T-helper 2 cell treated with Interferon-gamma antibody and Interleukin-4, amounts not matched to agents 5 μg/mL and 100 μg/mL, for 36 hours (primary cell): ENCODE measurements at regions not wholly inside any gene's neighbourhood (a gene's known extent, or its start where the extent isn't known, plus 50 kb on each side); places are given as distances from the start of the nearest gene placed in this dataset.

Source experiments
- DNase-seq: peaks from one replicate; pipeline ENCODE4 v3.0.0; 2021; ENCODE audit warnings: low spot score
- H3K27ac Mint-ChIP-seq: one replicate; pipeline ENCODE4 v1.8.0; 2021; ENCODE audit warnings: mild to moderate bottlenecking, mixed read lengths
- H3K27me3 Mint-ChIP-seq: one replicate; pipeline ENCODE4 v1.8.0; 2021; ENCODE audit warnings: low read depth, mixed read lengths
- H3K36me3 Mint-ChIP-seq: one replicate; pipeline ENCODE4 v1.8.0; 2021; ENCODE audit warnings: low read depth, mixed read lengths
- H3K4me1 Mint-ChIP-seq: one replicate; pipeline ENCODE4 v1.8.0; 2021; ENCODE audit warnings: low read depth, mixed read lengths
- H3K4me3 Mint-ChIP-seq: one replicate; pipeline ENCODE4 v1.8.0; 2022; ENCODE audit warnings: mild to moderate bottlenecking, moderate library complexity, mixed read lengths
- H3K9me3 Mint-ChIP-seq: one replicate; pipeline ENCODE4 v1.8.0; 2021; ENCODE audit warnings: mixed read lengths

DNA sequence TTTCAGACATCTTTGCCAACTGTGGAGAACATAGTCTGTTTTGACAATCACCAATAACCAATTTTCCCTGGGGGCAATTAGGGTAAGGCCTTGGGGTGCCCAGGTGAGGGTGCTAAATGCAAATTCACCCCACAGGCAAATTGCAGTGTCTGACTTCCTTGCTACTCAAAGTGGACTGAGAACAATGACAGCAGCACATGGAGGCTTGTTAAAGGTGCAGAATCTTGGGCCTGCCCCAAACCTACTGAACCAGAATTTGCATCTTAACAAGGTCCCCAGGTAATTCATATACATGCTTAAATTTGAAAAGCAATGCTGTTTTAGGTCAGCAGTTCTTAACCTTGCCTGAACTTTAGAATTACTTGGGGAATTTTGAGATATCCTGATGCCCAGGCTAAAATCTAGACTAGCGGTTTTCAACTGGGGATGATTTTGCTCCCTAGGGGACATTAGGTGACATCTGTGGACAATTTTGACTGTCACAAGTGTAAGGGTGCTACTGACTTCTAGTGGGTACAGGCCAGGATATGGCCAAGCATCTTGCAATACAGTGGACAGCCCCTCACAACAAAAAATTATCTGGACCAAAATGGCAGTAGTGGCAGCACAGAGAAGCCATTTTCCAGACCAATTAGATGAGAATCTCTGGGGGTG is 80.2 kb upstream of the GCFC2 start:
- Mint-ChIP-seq H3K4me3 (no peak overlapping the region), H3K27me3 (no peaks in the 10 kb centered on the region), H3K4me1 (no peaks in the 10 kb centered on the region), H3K9me3 (no peaks in the 10 kb centered on the region), H3K36me3 (no peaks in the 10 kb centered on the region), H3K27ac (no peak overlapping the region)
- DNase-seq, result no peak

GRCh38 chr2:75790121-75790813 is 79.6 kb upstream of the GCFC2 start:
- no peaks in the 10 kb centered on the region for H3K4me1 Mint-ChIP-seq

GRCh38 chr2:75788902-75789301 is 78.2 kb upstream of the GCFC2 start:
- DNase-seq, result no peak
- H3K4me3 Mint-ChIP-seq, result no peak overlapping the region
- no peak overlapping the region for H3K27ac Mint-ChIP-seq
- no peaks in the 10 kb centered on the region for H3K9me3 Mint-ChIP-seq
- H3K36me3 Mint-ChIP-seq, result no peaks in the 10 kb centered on the region
- H3K27me3 Mint-ChIP-seq, result no peaks in the 10 kb centered on the region
- no peaks in the 10 kb centered on the region for H3K4me1 Mint-ChIP-seq

More at GRCh38 chr2:75790121-75790813, 79.6 kb upstream of the GCFC2 start:
- Mint-ChIP-seq H3K36me3 (no peaks in the 10 kb centered on the region), H3K9me3 (no peaks in the 10 kb centered on the region), H3K4me3 (no peak overlapping the region), H3K27ac (no peak overlapping the region), H3K27me3 (no peaks in the 10 kb centered on the region)
- no peak for DNase-seq

DNA sequence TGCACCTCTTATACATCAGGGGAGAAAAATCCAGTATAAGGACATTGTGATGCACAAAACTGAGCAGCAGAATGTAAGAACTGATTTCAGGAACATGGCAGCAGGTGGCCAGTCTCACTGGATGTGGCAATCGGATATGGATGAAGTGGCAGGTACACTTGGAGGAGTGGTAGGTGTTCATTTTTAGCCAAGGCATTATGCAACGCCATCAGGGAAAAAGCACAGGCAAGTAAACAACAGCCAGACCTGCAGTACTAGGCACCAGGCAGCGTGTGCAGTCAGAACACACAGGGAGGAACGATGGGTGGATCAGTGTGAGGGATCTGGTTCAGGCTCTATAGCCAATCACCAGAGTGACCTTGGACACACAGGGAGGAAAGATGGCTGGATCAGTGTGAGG is 77.4 kb upstream of the GCFC2 start:
- Mint-ChIP-seq H3K9me3 (no peaks in the 10 kb centered on the region), H3K36me3 (no peaks in the 10 kb centered on the region), H3K27ac (no peak overlapping the region), H3K4me1 (no peaks in the 10 kb centered on the region), H3K4me3 (no peak overlapping the region), H3K27me3 (no peaks in the 10 kb centered on the region)
- DNase-seq, result no peak

DNA sequence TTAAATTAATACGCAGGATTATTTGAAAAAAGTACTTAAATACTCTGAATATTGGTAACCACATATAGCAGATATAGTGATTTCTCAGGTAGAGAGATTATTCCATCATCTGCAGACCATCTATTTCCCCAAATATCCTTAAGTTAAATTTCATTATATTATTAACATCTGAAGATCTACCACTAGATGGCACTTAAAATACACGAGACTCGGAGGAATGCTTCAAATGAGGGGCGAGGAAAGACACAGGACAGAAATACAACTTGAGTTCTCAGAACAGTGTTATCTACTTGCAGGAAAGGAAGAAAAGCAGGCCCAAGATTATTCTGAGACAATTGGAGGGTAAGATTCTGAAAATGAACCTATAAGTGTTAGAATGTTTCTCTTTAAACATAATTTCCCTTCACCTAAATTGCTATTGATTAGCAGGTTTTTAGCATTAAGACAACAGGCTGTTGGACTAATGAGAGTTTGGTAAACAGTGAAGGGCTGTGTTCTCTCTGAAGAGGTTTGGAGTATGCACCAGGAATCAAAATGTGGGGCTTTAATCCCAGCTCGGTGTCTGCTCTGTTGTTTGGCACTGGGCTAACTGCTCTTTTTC is 76.9 kb upstream of the GCFC2 start:
- no peak overlapping the region for H3K27ac Mint-ChIP-seq
- H3K4me1 Mint-ChIP-seq, result no peaks in the 10 kb centered on the region
- DNase-seq, result no peak
- H3K36me3 Mint-ChIP-seq, result no peaks in the 10 kb centered on the region
- no peaks in the 10 kb centered on the region for H3K9me3 Mint-ChIP-seq
- no peak overlapping the region for H3K4me3 Mint-ChIP-seq
- H3K27me3 Mint-ChIP-seq, result no peaks in the 10 kb centered on the region

DNA sequence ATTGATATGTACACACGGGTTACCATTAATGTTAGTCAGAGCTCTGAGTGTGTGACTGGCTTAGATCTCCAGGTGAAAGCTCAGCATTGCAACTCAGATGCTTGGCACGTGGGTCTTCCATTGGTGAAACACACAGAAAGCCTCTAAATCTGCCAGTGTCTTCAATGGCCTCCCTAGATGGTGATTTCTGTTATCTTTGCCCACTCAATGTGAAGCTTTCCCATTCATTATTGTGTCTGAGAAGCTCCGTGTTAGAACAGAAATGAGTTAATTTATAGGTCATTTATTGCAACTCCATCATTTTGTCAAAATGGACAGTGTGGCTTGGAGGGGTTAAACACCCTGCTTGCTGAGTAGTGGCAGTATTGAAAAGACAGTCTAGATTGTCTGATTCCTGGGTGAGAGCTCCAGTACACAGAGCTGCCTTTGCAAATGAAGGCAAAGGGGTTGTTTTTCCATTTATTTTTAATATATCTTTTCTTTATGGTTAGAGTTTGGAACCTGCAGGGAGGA is 64.7 kb upstream of the GCFC2 start:
- Mint-ChIP-seq H3K27ac (no peak overlapping the region), H3K4me1 (no peaks in the 10 kb centered on the region), H3K27me3 (no peaks in the 10 kb centered on the region), H3K4me3 (no peak overlapping the region), H3K9me3 (no peaks in the 10 kb centered on the region), H3K36me3 (no peaks in the 10 kb centered on the region)
- DNase-seq, result no peak

DNA sequence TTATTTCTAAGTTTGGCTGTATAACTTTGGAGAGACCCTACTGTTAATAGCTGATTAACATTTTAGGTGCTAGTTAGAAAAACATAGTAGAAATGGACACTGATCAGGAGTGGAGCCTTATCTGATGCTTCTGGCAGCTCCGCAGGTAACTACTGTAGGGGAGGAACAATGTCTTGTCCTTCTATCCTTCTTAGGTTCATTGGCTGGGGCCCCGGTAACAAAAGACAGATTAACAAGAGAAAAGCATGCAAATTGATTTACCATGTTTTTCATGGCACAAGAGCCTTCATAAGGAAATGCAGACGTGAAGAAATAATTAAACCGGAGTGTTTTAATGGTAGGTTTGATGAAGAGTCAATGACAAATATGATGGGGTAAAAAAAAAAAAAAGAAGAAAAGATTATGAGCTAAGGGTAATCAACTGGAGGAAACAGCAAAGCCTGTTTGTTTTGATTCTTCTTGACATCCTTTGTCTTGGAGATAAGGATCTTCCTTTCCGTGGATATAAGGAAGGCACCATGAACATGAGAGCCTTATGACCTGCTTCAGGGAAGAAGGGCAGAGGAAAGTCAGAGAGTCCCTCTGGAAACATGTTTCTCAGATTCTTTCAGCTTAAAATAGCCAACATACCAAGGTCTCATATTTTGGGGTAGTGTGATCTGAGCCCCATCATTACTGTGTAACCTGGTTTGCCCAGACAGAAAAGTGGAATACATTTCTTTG is 62.4 kb upstream of the GCFC2 start:
- no peak for DNase-seq
- Mint-ChIP-seq H3K36me3 (no peaks in the 10 kb centered on the region), H3K27ac (no peak overlapping the region), H3K9me3 (no peaks in the 10 kb centered on the region), H3K27me3 (no peaks in the 10 kb centered on the region), H3K4me3 (no peak overlapping the region), H3K4me1 (no peaks in the 10 kb centered on the region)

DNA sequence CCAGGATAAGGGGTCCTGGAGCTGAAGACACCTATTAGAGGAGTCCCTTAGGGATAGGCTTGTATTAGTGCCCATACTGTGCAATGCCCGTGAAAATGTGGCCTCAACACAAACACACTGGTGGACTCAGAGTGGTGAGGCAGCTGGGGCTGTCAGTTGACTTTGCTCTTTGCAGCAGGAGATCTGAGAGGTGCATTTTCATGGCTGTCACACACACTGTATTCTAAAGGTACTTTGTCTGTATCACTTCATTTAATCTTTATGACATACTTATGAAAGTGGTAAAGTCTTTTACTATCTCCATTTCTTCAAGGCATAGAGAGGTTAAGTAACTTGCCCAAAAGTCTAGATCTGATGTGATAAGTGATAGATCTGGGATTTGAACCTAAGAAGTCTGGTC is 55.1 kb upstream of the GCFC2 start:
- Mint-ChIP-seq H3K4me1 (no peaks in the 10 kb centered on the region), H3K27ac (no peak overlapping the region), H3K9me3 (no peaks in the 10 kb centered on the region), H3K4me3 (no peak overlapping the region), H3K36me3 (no peaks in the 10 kb centered on the region), H3K27me3 (no peaks in the 10 kb centered on the region)
- DNase-seq, result no peak

- H3K4me3 Mint-ChIP-seq, result no peak overlapping the region
- H3K4me1 Mint-ChIP-seq, result no peaks in the 10 kb centered on the region
- DNase-seq, result no peak
- no peaks in the 10 kb centered on the region for H3K36me3 Mint-ChIP-seq
- H3K27me3 Mint-ChIP-seq, result no peaks in the 10 kb centered on the region
- no peak overlapping the region for H3K27ac Mint-ChIP-seq
- H3K9me3 Mint-ChIP-seq, result no peaks in the 10 kb centered on the region
Observed at GRCh38 chr2:75764611-75765010, 53.9 kb upstream of the GCFC2 start.
